NCI-H2107 treated with DMSO at 0.1 percent for 48 hours (cell line): ENCODE measurements at regions not wholly inside any gene's neighbourhood (a gene's known extent, or its start where the extent isn't known, plus 50 kb on each side); places are given as distances from the start of the nearest gene placed in this dataset.

Source experiments
- DNase-seq: peaks from one replicate; lab custom pipeline; 2025; ENCODE audit not compliant: unreplicated experiment; lab: John Stamatoyannopoulos, UW

GRCh38 chr15:38671675-38672254, 107.2 kb upstream of the RASGRP1 start:
- no peak for DNase-seq

GRCh38 chr15:38672273-38672672, 107.7 kb upstream of the RASGRP1 start:
- no peak for DNase-seq

DNA sequence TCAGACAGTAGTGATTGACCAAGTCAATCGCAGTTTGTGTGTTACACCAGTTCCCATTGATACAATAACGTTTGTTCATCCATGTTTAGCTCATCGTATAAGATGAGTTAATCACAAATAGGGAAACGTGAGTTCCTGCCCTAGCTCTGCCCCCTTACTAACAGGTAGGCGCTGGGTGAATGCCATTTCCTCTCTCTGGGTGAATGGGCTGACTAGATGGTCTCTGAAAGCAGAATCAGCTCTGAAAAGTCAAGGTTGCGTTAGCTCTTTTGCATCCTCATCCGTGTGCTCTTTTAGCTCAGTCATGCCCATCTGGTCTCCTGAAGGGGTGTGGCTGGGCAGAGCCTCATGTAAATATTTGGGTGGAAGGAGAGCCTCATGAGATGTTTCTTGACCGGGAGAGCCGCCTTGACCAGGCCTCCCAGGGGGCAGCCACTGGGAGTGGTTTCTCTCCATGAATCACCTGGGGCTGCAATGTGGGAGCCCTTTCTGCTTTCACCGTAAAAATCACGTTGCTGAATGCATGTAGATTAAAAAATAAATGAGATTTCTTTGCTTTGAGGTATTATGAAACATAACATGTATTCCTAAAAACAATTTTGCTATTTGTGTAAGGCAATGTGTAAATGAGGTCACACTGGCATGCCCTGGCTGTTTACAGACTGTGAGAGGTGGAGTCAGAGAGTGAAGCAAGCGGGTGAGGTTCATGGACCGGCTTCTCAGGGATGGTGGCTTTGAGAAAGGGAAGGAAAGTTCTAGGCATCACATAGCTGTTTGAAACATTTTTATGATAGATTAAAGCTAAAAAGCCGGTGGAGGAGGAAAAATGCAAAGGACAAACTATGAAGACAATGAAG, 108.4 kb upstream of the RASGRP1 start:
- no peak for DNase-seq

GRCh38 chr15:38674448-38674847, 109.8 kb upstream of the RASGRP1 start:
- DNase-seq = no peak

DNA sequence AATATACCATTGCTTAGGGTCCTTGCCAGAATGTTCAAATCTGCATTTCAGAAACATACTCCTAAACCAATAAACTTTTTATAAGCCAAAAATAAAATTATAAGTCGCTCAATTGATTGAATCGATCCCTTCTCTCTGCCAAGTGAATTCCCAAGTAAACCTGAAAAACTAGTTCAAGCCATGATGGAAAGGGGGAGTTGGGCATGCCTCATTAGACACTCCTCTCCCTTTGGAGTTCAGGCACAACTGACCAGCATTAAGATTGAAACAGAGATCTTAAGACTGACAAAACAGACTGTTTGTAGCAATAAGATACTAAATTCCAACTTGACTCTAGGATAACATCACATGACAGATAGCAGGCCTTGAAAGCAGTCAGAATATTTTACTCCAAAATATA, 113.7 kb upstream of the RASGRP1 start:
- DNase-seq = no peak

DNA sequence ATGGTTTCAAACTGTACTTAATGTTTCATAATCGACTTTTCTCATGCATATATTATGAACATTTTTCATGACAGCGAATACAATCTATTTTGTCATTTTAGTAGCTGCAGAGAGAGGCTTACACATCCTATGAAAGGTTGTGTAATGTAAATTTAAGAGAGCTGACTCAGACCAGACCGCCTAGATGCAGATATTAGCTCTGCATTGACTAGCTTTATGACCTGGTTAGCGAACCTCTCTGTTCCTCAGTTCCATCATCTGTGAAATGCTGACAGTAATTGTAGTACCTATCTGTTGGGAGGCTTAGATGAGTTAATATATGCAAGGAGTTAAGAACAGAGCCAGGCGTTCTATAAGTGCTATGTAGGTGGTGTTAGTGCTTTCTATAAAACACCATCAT, 116.2 kb upstream of the RASGRP1 start:
- no peak for DNase-seq

- DNase-seq = no peak
Measured at GRCh38 chr15:38682363-38682762, 117.7 kb upstream of the RASGRP1 start.

DNA sequence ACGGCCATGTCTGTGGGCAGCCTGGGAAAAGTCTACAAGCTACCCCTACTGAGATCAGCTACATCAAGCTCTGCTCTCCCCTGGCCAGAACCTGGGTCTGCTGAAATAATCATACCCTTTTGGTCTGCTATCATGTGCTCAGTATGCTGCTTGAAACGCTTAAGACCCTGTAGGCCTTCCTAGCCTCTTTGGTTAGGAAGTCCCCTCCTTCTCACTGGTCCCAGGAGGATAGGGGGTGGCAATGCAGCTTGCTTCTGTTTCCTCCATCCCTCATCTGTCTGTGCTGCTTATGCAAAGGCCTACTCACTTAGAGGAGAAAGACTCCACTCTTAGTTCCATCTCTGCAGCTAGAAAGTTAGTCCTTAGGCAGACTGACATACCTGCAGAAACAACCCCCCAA, 118.2 kb upstream of the RASGRP1 start:
- DNase-seq = no peak

DNA sequence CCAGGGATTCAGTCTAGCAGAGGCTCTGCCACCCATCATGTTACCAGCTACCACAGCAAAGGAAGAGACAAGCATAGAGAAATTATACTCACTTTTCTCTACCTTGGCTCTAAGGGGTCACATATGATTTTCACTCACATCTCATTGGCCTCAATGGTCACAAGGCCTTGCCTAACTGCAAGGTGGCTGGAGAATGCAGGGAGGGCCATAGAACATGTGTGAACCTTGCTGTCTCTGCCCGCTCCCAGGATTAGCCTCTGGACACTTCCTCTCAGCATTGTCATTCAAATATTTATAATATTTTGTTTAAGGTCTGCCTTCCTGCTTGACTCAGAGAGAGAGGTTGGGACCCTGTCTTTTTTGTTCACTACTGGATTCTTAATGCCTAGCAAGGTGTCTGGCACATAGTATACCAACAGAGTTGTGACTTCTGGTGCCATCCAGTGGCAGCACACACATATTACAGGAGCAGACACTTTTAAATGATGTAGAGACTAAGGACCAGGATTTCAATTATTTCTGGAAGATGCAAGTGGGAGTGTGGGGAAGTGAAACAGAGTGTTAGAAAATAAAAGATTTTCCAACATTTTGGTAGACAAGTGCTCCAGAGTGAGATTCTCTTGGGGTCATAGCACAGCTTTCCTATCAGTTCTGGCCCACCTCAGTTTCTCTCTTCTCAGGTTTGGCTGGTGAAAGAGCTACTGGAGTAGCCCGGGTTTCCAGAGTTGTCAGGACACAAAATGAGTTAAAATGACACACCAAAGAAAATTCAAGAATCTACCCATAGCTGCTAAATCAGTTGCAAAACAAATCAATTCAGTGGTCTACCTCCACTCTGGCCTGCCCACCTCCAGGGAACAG, 119.0 kb upstream of the RASGRP1 start:
- DNase-seq = peak; percentile 6

- no peak for DNase-seq
Measured at GRCh38 chr15:38684440-38685010, 119.9 kb upstream of the RASGRP1 start.

- DNase-seq = no peak
Measured at GRCh38 chr15:38685686-38686339, 121.2 kb upstream of the RASGRP1 start.

DNA sequence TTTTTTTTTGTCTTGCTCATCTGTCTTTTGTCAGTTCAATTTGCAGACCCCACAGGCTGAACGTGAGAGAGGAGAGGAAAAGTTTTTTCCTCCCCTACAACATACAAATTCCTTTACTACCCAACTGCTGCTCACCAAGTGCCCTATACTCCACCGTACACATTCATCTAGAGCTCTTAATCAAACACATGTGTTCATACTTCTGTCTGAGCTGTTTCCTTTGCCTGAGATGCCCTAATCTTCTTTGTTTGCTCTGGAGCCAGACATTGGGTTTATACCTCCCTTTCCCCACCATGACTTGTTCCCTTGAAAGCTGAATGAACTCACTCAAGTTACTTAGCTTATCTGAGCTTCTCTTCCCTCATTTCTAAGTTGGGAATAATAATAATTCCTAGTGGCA, 122.7 kb upstream of the RASGRP1 start:
- no peak for DNase-seq

DNA sequence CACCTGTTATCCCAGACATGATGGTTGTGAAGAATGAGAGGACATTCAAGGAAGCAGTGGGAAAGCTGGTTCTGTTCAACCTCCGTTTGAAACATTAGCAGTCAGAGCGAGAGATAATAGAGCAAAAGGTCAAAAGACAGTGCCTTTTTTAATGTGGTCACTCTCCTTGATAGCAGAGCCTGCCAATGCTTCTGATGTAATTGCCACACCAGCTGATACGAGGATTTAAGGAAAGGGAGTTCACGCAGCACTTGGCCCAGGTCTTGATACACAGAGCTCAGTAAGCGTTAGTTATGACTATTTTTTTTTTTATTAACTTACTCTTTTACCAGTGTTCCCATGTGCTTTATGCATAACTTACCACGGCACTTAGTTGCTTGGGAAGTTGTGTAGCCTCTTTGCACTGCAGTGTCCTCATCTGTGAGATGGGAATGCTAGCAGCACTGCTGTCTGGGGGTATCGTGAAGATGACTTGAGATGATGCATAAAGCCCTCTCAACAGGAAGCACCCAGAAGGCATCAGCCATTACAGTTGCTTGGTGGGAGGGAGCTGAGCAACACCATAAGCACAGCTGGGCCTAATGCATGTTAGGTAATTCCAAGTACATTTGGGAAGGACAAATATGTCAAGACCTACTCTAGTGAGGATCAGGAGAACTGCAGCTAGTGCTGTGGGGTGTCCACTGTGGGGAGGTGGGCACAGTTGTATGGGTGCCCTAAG, 123.3 kb upstream of the RASGRP1 start:
- DNase-seq = no peak

DNA sequence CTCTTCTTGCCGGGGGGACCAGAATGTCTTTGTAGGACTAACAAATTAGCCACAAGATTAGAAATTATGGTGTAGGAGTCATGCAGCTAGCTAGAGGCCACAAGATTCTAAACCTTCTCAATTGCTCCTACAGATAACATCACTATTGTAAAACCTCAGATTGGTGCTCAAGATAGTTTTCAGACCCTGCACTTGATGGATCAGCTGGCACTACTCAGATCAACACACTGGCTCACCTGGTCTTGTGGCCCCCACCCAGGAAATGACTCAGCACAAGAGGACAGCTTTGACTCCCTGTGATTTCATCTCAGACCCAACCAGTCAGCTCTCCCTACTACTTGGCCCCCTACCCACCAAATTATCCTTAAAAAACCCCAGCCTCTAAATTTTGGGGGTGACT, 124.1 kb upstream of the RASGRP1 start:
- DNase-seq = no peak

GRCh38 chr15:38689522-38689921, 124.9 kb upstream of the RASGRP1 start:
- DNase-seq = no peak

GRCh38 chr15:38690216-38690615, 125.6 kb upstream of the RASGRP1 start:
- DNase-seq = no peak

- peak; percentile 22 for DNase-seq
Measured at GRCh38 chr15:38690719-38691332, 126.2 kb upstream of the RASGRP1 start.

- no peak for DNase-seq
Measured at GRCh38 chr15:38691377-38691776, 126.8 kb upstream of the RASGRP1 start.

- DNase-seq = no peak
Measured at GRCh38 chr15:38691965-38692788, 127.6 kb upstream of the RASGRP1 start.
